HFFc6 (cell line): ENCODE measurements at regions not wholly inside any gene's neighbourhood (a gene's known extent, or its start where the extent isn't known, plus 50 kb on each side); places are given as distances from the start of the nearest gene placed in this dataset.
"Not testable (repeated sequence)": the region's sequence is repeated elsewhere in the genome, so short reads cannot be mapped to it uniquely, and the experiment has no call there.

Experiments
- DNase-seq: peaks from one replicate; pipeline ENCODE4 v3.0.0-alpha.2; 2018
- H3K27ac Mint-ChIP-seq: 2 replicates; pipeline ENCODE4 v1.8.0; 2020; ENCODE audit warnings: mild to moderate bottlenecking, mixed read lengths
- H3K27me3 Mint-ChIP-seq: 2 replicates; pipeline ENCODE4 v1.8.0; 2021; ENCODE audit warnings: mild to moderate bottlenecking, moderate library complexity, mixed read lengths; ENCODE audit not compliant: insufficient read depth
- H3K36me3 Mint-ChIP-seq: 2 replicates; pipeline ENCODE4 v1.8.0; 2021; ENCODE audit warnings: low read depth, mixed read lengths
- H3K4me1 Mint-ChIP-seq: 2 replicates; pipeline ENCODE4 v1.8.0; 2020; ENCODE audit warnings: low read depth, mixed read lengths
- H3K4me3 Mint-ChIP-seq: 2 replicates; pipeline ENCODE4 v1.8.0; 2020; ENCODE audit warnings: mild to moderate bottlenecking, moderate library complexity, mixed read lengths
- H3K9me3 Mint-ChIP-seq: 2 replicates; pipeline ENCODE4 v1.8.0; 2020; ENCODE audit warnings: mild to moderate bottlenecking, mixed read lengths
- CTCF ChIP-seq: fragments of 200-600 bp; sonication (generic); IDR thresholded peaks from 2 replicates; pipeline ENCODE4 v1.5.0; 2021; ENCODE audit warnings: antibody characterized with exemption, mild to moderate bottlenecking

- Mint-ChIP-seq H3K36me3 (peaks cover 9% of the 10 kb centered on the region; the same call in 1 of the 2 replicates), H3K4me1 (no peaks in the 10 kb centered on the region), H3K4me3 (no peak overlapping the region), H3K9me3 (peaks cover 12% of the 10 kb centered on the region), H3K27ac (no peak overlapping the region), H3K27me3 (peaks cover 10% of the 10 kb centered on the region)
- no peak for DNase-seq
- TF ChIP-seq CTCF = no peak
These were observed 64.8 kb upstream of the TBC1D3K start for GRCh38 chr17:37859451-37859850.

GRCh38 chr17:37858391-37858790 lies 65.8 kb upstream of the TBC1D3K start:
- H3K4me1 Mint-ChIP-seq, DNase-seq, H3K27ac Mint-ChIP-seq, H3K4me3 Mint-ChIP-seq, H3K36me3 Mint-ChIP-seq: not testable (repeated sequence)
- Mint-ChIP-seq H3K9me3 (peaks cover 12% of the 10 kb centered on the region), H3K27me3 (peaks cover 11% of the 10 kb centered on the region)

GRCh38 chr17:37856245-37856644 lies 68.0 kb upstream of the TBC1D3K start:
- Mint-ChIP-seq H3K36me3 (peaks cover 9% of the 10 kb centered on the region; the same call in 1 of the 2 replicates), H3K4me3 (no peak overlapping the region), H3K4me1 (no peaks in the 10 kb centered on the region), H3K9me3 (peaks cover 12% of the 10 kb centered on the region), H3K27me3 (peaks cover 12% of the 10 kb centered on the region), H3K27ac (no peak overlapping the region)
- no peak for TF ChIP-seq CTCF
- DNase-seq = no peak

GRCh38 chr17:37849617-37849972 lies 74.6 kb upstream of the TBC1D3K start:
- H3K4me3 Mint-ChIP-seq = no peak overlapping the region
- no peaks in the 10 kb centered on the region for H3K9me3 Mint-ChIP-seq
- H3K36me3 Mint-ChIP-seq = no peaks in the 10 kb centered on the region
- TF ChIP-seq CTCF = no peak
- peaks cover 16% of the 10 kb centered on the region for H3K4me1 Mint-ChIP-seq
- peak overlapping the region; percentile 64; the same call in 1 of the 2 replicates for H3K27ac Mint-ChIP-seq
- peaks cover 4% of the 10 kb centered on the region for H3K27me3 Mint-ChIP-seq
- no peak for DNase-seq

GRCh38 chr17:37848690-37849616 lies 75.3 kb upstream of the TBC1D3K start:
- no peak for TF ChIP-seq CTCF
- H3K4me3 Mint-ChIP-seq = no peak overlapping the region; the same call in 1 of the 2 replicates
- peaks cover 17% of the 10 kb centered on the region for H3K4me1 Mint-ChIP-seq
- peaks cover 4% of the 10 kb centered on the region for H3K27me3 Mint-ChIP-seq
- DNase-seq = peak; percentile 88
- H3K36me3 Mint-ChIP-seq = no peaks in the 10 kb centered on the region
- H3K9me3 Mint-ChIP-seq = no peaks in the 10 kb centered on the region
- H3K27ac Mint-ChIP-seq = peak overlapping the region; percentile 64

GRCh38 chr17:37847811-37848331 lies 76.3 kb upstream of the TBC1D3K start:
- Mint-ChIP-seq H3K27ac (no peak overlapping the region), H3K36me3 (no peaks in the 10 kb centered on the region), H3K4me3 (no peak overlapping the region), H3K27me3 (peaks cover 1% of the 10 kb centered on the region), H3K9me3 (no peaks in the 10 kb centered on the region), H3K4me1 (peaks cover 17% of the 10 kb centered on the region)
- DNase-seq = no peak
- no peak for TF ChIP-seq CTCF
